ENCODE measurements at regions not wholly inside any gene's neighbourhood (a gene's known extent, or its start where the extent isn't known, plus 50 kb on each side); places are given as distances from the start of the nearest gene placed in this dataset.

DNA sequence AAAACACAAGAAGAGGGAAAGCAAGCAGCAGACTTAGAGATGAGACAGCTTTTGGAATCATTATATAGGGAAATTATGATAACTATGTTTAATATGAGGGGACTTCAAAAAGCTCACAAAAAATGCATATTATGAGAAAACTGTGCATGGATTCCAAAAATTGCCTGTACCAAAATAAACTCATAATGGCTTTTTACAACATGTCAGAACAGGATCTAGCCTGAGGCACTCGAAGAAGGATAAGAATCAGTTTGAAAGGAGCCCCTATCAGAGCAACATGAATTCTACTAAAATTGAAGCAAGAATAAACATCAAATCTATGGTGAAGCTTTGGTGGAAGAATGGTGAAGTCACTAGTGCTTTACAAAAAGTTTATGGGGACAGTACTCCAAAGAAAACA is 187.4 kb downstream of the RDH14 start:
- H3K79me2 ChIP-seq (ENCODE audit: insufficient read depth, low read length): no peaks in the 10 kb centered on the region
- no peak overlapping the region for H3K27ac Mint-ChIP-seq
- no peaks in the 10 kb centered on the region for H3K9me3 ChIP-seq (ENCODE audit: control insufficient read depth, low read depth, low read length)
- H4K8ac ChIP-seq (replicated peaks; ENCODE audit: insufficient read length, low read depth, low read length): no peak overlapping the region
- no peaks in the 10 kb centered on the region for H3K36me3 Mint-ChIP-seq (ENCODE audit: insufficient read depth in 1 of 3, low read depth in 3 of 3)
- no peak overlapping the region for H2BK12ac ChIP-seq (ENCODE audit: insufficient read length, low read depth, low read length)
- H3K4ac ChIP-seq (ENCODE audit: low read depth, low read length): no peak overlapping the region
- no peak overlapping the region for H2BK5ac ChIP-seq (ENCODE audit: insufficient read length, low read length)
- H3K27ac ChIP-seq (ENCODE audit: insufficient read length, low read depth, low read length): no peak overlapping the region
- H2BK120ac ChIP-seq (ENCODE audit: low read depth, low read length, poor library complexity, severe bottlenecking): no peak overlapping the region
- H2AK5ac ChIP-seq (ENCODE audit: insufficient read length, low read length): no peak overlapping the region
- TF ChIP-seq, protein P1, sequence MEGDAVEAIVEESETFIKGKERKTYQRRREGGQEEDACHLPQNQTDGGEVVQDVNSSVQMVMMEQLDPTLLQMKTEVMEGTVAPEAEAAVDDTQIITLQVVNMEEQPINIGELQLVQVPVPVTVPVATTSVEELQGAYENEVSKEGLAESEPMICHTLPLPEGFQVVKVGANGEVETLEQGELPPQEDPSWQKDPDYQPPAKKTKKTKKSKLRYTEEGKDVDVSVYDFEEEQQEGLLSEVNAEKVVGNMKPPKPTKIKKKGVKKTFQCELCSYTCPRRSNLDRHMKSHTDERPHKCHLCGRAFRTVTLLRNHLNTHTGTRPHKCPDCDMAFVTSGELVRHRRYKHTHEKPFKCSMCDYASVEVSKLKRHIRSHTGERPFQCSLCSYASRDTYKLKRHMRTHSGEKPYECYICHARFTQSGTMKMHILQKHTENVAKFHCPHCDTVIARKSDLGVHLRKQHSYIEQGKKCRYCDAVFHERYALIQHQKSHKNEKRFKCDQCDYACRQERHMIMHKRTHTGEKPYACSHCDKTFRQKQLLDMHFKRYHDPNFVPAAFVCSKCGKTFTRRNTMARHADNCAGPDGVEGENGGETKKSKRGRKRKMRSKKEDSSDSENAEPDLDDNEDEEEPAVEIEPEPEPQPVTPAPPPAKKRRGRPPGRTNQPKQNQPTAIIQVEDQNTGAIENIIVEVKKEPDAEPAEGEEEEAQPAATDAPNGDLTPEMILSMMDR (conservative IDR thresholded peaks at IDR 0.05): no peak
- H3K9ac ChIP-seq (ENCODE audit: extremely low read depth, insufficient read length, low read length): no peak overlapping the region
- DNase-seq: no peak
- H3K4me2 ChIP-seq (ENCODE audit: insufficient read depth, insufficient read length, low read length): no peak overlapping the region
- no peak overlapping the region for H3K23ac ChIP-seq (ENCODE audit: insufficient read length, low read depth, low read length)
- no peak overlapping the region for H3K14ac ChIP-seq (ENCODE audit: insufficient read depth, low read length)
- H4K91ac ChIP-seq (ENCODE audit: insufficient read length, low read depth, low read length): no peak overlapping the region
- no peaks in the 10 kb centered on the region for H3K4me1 Mint-ChIP-seq
- no peak overlapping the region for H3T11ph ChIP-seq (ENCODE audit: low read length)
- no peak overlapping the region for H2BK15ac ChIP-seq (ENCODE audit: low read depth, low read length)
- no peak overlapping the region for H2AFZ ChIP-seq (ENCODE audit: low read length)
- H3K4me3 Mint-ChIP-seq: no peak overlapping the region
- no peak overlapping the region for H3K18ac ChIP-seq (ENCODE audit: insufficient read length, low read depth, low read length)
- no peak overlapping the region for H3K56ac ChIP-seq (ENCODE audit: insufficient read length, low read depth, low read length)
- no peaks in the 10 kb centered on the region for H3K27me3 ChIP-seq (ENCODE audit: insufficient read depth, low read length)
- no peaks in the 10 kb centered on the region for H3K79me1 ChIP-seq (ENCODE audit: insufficient read depth, low read depth, low read length, poor library complexity, severe bottlenecking)
- H3K4me1 ChIP-seq (ENCODE audit: insufficient read depth, low read length): no peaks in the 10 kb centered on the region
- H3K23me2 ChIP-seq (ENCODE audit: insufficient read length, low read depth, low read length, poor library complexity, severe bottlenecking): no peaks in the 10 kb centered on the region
- no peaks in the 10 kb centered on the region for H3K9me3 Mint-ChIP-seq
- H4K20me1 ChIP-seq (ENCODE audit: control insufficient read depth, insufficient read depth, insufficient read length): no peaks in the 10 kb centered on the region
- WGBS (ENCODE audit: extremely low coverage, insufficient read length, low lambda C conversion rate): no CpG with 5 or more reads among the region's 1 CpG
- H2BK20ac ChIP-seq (ENCODE audit: low read depth, low read length, poor library complexity, severe bottlenecking): no peak overlapping the region
- no peaks in the 10 kb centered on the region for H3K27me3 Mint-ChIP-seq (ENCODE audit: low read depth)
- no peak overlapping the region for H4K5ac ChIP-seq (ENCODE audit: insufficient read length, low read depth, low read length)
